Kidney tubule cell (primary cell): ENCODE measurements at regions not wholly inside any gene's neighbourhood (a gene's known extent, or its start where the extent isn't known, plus 50 kb on each side); places are given as distances from the start of the nearest gene placed in this dataset.

Experiments used
- DNase-seq: peaks from one replicate; pipeline ENCODE4 v3.0.0-alpha.2; 2018; ENCODE audit warnings: low spot score

DNA sequence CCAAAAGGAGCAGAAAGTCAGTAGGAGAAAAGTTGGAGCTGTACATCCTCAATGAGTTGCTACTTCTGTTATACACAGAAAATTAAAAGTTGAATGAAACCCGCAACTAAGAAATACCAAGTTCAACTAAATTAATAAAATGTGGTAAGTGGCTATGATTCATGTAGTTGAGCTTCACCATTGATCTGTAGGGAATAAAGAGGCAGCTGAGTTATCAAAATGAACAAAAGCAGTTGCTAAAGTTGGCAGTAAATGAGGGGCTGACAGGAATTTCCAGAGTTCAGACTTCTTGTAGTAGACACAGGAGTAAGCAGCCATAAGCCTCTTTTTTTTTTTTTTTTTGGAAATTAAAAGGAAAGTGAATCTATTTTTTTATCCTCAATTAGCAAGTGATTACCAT is 234.6 kb downstream of the POSTN start:
- no peak for DNase-seq

DNA sequence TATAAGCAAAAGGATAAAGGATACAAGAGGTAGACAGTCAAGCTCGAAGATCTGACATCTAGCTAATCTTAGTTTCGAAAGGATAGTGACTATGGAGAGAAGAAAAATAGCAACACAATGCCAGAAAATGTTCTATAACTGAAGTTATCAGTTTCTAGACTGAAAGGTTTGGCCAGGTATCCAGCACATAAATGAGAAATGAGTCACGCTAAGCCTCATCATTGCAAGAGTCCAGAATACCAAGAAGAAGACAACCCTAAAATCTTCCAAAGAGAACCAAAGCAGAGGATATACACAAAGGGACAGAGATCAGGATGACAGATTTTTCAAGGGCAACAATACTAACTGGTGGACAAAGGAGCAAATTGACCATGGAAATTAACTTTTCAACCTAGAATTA is 237.0 kb downstream of the POSTN start:
- no peak for DNase-seq

DNA sequence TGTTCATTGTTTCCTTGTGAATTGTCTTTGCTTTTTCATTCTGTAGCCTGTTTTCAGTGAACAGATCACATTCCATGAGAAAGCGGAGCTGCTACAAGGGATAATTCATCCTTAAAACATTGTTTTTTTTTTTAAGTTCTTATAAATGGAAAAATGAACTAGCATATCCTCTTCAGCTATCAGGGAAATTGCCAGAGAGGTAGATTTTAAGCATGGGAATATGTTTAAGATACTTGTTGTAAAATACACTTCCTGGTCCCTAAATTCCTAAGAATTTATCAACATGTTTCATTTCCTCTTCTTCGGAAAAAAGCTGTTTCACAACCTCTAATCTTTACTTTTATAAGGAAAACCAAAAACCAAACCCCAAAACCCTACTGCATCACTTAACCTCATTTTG is 238.0 kb downstream of the POSTN start:
- no peak for DNase-seq

GRCh38 chr13:37357548-37357947 is 241.0 kb downstream of the POSTN start:
- no peak for DNase-seq

- no peak for DNase-seq
These were observed 244.7 kb downstream of the POSTN start for GRCh38 chr13:37353911-37354310.

- DNase-seq: no peak
These were observed 245.7 kb upstream of the CSNK1A1L start for GRCh38 chr13:37351211-37351610.

DNA sequence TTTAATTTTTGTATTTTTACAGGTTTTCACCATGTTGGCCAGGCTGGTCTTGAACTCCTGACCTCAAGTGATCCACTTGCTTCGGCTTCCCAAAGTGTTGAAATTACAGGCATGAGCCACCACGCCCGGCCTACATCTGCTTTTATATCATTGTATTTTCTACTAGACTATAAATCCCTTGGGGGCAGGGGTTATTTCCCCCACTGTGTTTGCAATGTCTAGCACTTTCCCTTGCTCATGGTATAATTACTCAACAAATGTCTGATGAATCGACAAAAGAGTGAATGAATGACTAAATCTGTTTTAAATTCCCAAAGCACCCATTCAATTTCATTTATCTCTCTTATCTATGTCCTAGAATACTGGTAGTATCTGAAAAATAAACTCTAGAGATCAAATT is 244.5 kb upstream of the CSNK1A1L start:
- DNase-seq: no peak

- DNase-seq: no peak
These were observed 243.6 kb upstream of the CSNK1A1L start for GRCh38 chr13:37348916-37349643.

DNA sequence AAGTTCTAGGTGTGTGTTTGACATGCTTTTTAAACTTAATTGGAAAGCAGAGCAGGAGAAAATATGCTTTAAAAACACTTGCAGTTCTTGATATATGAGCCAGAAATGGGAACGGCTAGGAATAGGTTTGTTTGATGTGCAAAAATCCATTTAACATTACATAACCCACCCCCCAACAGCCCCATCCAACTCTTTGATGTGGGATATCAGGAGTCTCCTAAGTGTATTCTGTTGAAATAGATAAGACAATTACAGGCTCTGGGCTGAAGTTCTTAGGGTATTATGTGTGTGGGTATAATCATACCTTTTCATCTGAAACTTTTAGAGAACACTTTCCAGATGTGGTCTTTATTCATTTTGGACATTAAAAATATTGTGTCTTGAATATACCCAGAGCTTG is 240.4 kb upstream of the CSNK1A1L start:
- no peak for DNase-seq

DNA sequence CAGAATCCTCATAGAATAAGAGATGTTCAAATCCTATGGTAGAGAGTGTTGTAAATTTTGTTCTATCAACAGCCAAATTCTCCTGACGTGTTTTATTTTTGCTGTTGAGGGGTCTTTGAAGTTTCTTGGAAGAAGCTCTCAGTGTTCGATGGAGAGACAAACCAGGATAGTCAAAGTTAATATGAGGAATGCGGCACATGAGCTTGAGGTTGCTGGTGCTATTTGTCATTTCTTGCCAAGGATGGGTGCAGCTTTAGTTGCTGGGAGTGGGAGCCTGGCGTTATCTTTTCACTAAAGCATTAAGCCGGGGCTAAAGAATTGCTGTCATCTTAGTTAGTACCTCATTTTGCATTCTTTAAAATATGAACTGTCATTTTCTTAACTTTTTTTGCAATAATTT is 239.9 kb upstream of the CSNK1A1L start:
- DNase-seq: no peak

DNA sequence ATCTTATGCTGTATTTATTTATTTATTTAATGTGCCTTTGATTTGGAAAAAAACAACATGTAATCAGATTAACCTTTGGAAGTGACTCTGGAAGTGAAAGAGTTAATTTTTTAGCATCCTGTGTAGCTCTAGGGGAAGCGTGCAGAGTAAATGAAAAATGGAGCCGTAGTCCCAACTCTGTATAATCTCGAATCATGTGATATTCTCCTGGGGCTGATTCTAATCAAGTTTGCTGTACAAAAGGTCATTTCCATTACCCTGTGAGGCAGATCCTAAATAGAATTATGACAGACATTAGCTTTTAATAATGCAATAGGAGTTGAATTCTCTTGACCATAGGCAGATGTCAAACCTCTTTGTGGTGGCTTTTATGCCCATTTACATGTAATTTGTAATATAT is 238.6 kb upstream of the CSNK1A1L start:
- DNase-seq: no peak

DNA sequence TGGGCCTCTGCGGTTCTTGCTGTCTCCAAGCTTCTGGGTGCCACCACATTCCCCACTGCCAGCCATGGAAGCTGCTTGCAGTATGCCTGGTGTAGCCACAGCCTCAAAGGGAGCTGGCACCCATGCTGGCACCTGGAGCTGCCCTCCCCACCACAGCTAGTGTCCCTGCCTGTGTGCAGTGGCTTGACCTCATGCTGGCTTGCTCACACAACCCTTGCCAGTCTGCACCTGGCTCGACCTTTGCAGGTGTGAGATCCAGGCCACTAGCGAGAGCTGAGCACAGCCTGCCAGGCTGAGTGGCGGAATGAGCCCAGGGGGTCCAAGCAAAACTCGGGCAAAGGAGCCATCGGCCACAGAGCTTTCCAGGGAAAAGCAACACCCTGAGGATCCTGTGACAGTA is 236.7 kb upstream of the CSNK1A1L start:
- no peak for DNase-seq

GRCh38 chr13:37340901-37341670 is 235.6 kb upstream of the CSNK1A1L start:
- no peak for DNase-seq

DNA sequence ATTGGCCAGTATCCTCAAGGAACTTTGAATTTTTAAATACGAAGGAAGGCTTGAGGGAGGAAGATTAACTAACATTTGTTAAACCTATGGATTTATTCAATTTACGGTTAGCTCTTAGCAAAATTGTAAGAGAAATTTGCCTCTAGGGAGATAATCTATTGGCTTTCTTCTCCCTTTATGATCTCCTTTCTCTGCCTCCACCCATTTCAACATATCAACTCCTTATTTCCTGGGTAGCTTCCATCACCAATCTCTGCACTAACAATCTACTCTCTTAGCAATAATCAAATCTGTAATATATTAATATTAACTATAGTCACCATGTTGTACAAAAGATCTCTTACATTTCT is 233.9 kb upstream of the CSNK1A1L start:
- no peak for DNase-seq

GRCh38 chr13:37338726-37339385 is 233.4 kb upstream of the CSNK1A1L start:
- no peak for DNase-seq

- DNase-seq: no peak
These were observed 220.9 kb upstream of the CSNK1A1L start for GRCh38 chr13:37326334-37326733.

DNA sequence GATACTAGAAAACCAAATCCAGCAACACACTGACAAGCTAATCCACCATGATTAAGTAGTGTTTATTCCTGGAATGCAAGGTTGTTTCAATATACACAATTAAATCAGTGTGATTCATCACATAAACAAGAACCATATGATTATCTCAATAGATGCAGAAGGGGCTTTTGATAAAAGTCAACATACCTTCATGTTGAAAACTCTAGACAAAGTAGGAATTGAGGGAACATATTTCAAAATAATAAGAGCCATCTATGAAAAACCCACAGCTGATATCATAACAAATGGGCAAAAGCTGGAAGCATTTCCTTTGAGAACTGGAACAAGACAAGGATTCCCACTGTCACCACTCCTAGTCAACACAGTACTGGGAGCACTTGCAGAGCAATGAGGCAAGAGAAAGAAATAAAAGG is 213.6 kb upstream of the CSNK1A1L start:
- no peak for DNase-seq

- no peak for DNase-seq
These were observed 211.5 kb upstream of the CSNK1A1L start for GRCh38 chr13:37316935-37317334.

DNA sequence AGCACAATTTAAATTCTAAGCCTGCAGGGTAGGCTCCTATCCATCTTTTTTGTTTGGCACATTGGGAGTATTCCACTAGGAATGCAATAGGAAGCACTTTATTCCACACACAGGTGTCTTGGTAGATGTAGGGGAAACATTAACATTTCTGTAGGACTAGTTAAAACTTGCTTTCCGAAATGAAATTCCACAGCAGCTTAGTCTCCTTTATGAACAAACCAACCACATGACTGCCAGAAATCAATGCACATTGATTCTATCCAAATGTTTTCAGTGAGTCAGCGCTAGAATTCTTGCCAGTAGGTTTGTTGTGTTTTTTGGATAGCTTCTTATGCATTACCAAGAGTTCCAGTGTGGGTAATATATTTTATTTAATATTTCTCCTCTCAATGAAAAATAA is 207.9 kb upstream of the CSNK1A1L start:
- no peak for DNase-seq

DNA sequence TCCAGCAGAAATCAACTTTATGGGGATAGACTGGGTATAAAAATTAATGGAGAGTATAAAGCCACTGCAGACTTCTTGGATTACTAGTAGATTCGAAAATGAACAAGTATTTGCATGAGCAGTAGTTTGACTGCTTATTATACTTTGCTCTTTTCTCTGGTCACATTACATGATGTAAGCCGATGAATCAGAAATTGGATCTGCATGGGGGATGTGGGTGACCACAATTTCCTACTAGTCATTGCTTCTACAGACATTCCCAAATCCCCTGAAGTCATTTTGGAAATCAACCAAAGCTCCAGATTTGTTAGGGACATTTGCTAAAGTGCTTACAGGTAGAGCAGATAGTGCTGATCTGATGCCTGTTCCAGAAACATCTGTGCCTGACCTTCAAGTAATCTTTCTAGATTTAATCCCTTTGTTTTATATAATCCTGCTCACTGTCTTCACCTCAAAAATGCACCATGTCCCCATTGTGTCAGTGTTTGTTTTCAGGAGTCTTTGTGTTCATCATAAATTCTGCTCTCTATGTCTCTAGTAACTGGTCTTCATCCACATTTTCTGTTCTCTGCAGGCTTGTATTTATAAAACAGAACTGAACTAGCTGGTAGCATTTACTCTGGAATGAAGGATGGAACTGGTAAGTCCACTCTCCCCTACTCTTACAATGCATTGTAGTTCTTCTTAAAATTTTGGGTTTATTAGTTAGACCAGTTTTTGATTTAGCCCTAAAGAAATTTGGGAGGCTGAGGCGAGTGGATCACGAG is 201.5 kb upstream of the CSNK1A1L start:
- peak; percentile 87 for DNase-seq

GRCh38 chr13:37303606-37304005 is 198.1 kb upstream of the CSNK1A1L start:
- DNase-seq: peak; percentile 23

DNA sequence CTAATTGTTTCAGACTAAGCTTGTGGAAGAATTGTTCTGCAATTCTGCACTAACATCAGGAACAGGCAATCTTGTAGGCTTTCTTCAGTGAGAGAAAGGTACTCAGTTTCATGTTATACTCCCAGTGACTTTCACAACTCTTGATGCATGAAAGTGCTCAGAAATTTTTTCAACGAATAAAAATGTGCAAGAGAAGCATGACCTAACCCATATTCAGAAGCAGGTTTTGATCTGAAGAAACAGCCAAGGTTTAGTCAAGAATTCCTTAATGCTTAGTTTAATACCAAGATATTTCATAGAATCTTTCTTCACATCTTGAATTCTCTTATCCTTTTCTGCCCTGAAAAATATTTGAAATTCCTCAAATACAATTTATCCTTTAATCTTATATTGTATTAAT is 197.2 kb upstream of the CSNK1A1L start:
- no peak for DNase-seq

- DNase-seq: no peak
These were observed 190.1 kb upstream of the CSNK1A1L start for GRCh38 chr13:37295573-37295972.
